HCT116 (cell line): ENCODE measurements at regions not wholly inside any gene's neighbourhood (a gene's known extent, or its start where the extent isn't known, plus 50 kb on each side); places are given as distances from the start of the nearest gene placed in this dataset.

Source experiments
- ATAC-seq: fragments of 200-7000 bp; cut with Tn5 transposase; 2 replicates; pipeline ENCODE4 v1.9.1; 2020; ENCODE audit warnings: mild to moderate bottlenecking, moderate library complexity
- BruUV-seq: library from RNA; stranded (reverse); fragments of 400-500 nt; replicated peaks from 2 replicates; lab custom pipeline; 2021; lab: Mats Ljungman, UMichigan
- CTCF ChIA-PET: fragments of 300-600 bp; sonication (Branson Sonifier 250); formaldehyde crosslinking; loops from one replicate; lab custom pipeline; 2021; ENCODE audit warnings: antibody characterized with exemption; lab: Charles Lee
- POLR2A ChIA-PET: fragments of 300-600, 350-600 bp; sonication (Branson Sonifier 250); formaldehyde crosslinking; loops from one replicate; lab custom pipeline; 2021; ENCODE audit warnings: antibody characterized with exemption; lab: Charles Lee
- RAD21 ChIA-PET, 2 experiments: fragments of 300-600 bp; sonication (Branson Sonifier 250); formaldehyde crosslinking; loops; one replicate each; lab custom pipeline; 2023; ENCODE audit warnings: low total read pairs in 2 of 2; ENCODE audit not compliant: uncharacterized antibody in 2 of 2, unreplicated experiment in 2 of 2, low non-redundant PET in 1 of 2; lab: Charles Lee
- DNase-seq: peaks from one replicate; pipeline ENCODE4 v3.0.0-alpha.2; 2010; ENCODE audit warnings: low read depth, low spot score
- H2AFZ ChIP-seq: fragments of 200-600 bp; shearing (Covaris generic), sonication (generic); 2 replicates; pipeline ENCODE4 v1.6.1; 2017; ENCODE audit warnings: low read depth, mixed run types, mixed read lengths, antibody characterized with exemption, low read length; ENCODE audit not compliant: poor library complexity, severe bottlenecking
- H3K27ac ChIP-seq: 2 replicates; pipeline ENCODE4 v1.5.1; 2012; ENCODE audit warnings: low read depth, low read length
- H3K27me3 ChIP-seq: fragments of 200-600 bp; sonication (generic); 2 replicates; pipeline ENCODE4 v1.6.1; 2016; ENCODE audit warnings: mixed run types, low read length, mixed read lengths; ENCODE audit not compliant: insufficient read depth
- H3K36me3 ChIP-seq, 2 experiments: fragments of 200-500 bp in 1 of 2; fragments of 200-600 bp in 1 of 2; sonication (Bioruptor generic) in 1 of 2; sonication (generic) in 1 of 2; 2 replicates each; pipeline versions ENCODE4 v1.5.1 to v1.6.1; 2014 to 2016; ENCODE audit warnings: low read length in 2 of 2, inconsistent platforms in 1 of 2, mixed read lengths in 1 of 2, mixed run types in 1 of 2; ENCODE audit not compliant: insufficient read depth in 2 of 2, control insufficient read depth in 1 of 2
- H3K4me1 ChIP-seq, 2 experiments: fragments of 200-600 bp in 1 of 2; sonication (generic) in 1 of 2; 2 replicates each; pipeline versions ENCODE4 v1.5.1 to v1.6.1; 2012 to 2017; ENCODE audit warnings: low read length in 2 of 2, inconsistent platforms in 1 of 2, mild to moderate bottlenecking in 1 of 2, mixed read lengths in 1 of 2, mixed run types in 1 of 2, moderate library complexity in 1 of 2; ENCODE audit not compliant: insufficient read depth in 2 of 2, control insufficient read depth in 1 of 2
- H3K4me2 ChIP-seq: fragments of 200-600 bp; sonication (generic); 2 replicates; pipeline ENCODE4 v1.6.1; 2017; ENCODE audit warnings: mixed run types, low read length, mixed read lengths
- H3K4me3 ChIP-seq, 2 experiments: fragments of 200-600 bp in 1 of 2; sonication (generic) in 1 of 2; replicated peaks in 1 of 2; 2 replicates each; pipeline ENCODE4 v1.5.1; 2011 to 2016; ENCODE audit warnings: low read length in 2 of 2, control low read depth in 1 of 2, low read depth in 1 of 2, mild to moderate bottlenecking in 1 of 2, mixed read lengths in 1 of 2, mixed run types in 1 of 2
- H3K79me2 ChIP-seq: fragments of 200-600 bp; sonication (generic); 2 replicates; pipeline ENCODE4 v1.6.1; 2017; ENCODE audit warnings: mild to moderate bottlenecking, mixed run types, low read length, moderate library complexity, mixed read lengths; ENCODE audit not compliant: insufficient read depth
- H3K9ac ChIP-seq: fragments of 200-600 bp; sonication (generic); 2 replicates; pipeline ENCODE4 v1.6.1; 2016; ENCODE audit warnings: low read length, mixed read lengths
- H3K9me2 ChIP-seq: fragments of 200-600 bp; sonication (generic), shearing (Covaris generic); 2 replicates; pipeline ENCODE4 v1.6.1; 2017; ENCODE audit warnings: mixed run types, mild to moderate bottlenecking, moderate library complexity; ENCODE audit not compliant: insufficient read depth
- H3K9me3 ChIP-seq, 2 experiments: fragments of 200-500 bp in 1 of 2; fragments of 200-600 bp in 1 of 2; sonication (Bioruptor generic) in 1 of 2; sonication (generic) in 1 of 2; 2 replicates each; pipeline ENCODE4 v1.6.1; 2014 to 2017; ENCODE audit warnings: low read length in 2 of 2, mixed read lengths in 2 of 2, inconsistent platforms in 1 of 2, low read depth in 1 of 2, mild to moderate bottlenecking in 1 of 2, mixed run types in 1 of 2, moderate library complexity in 1 of 2; ENCODE audit not compliant: control insufficient read depth in 1 of 2, insufficient read depth in 1 of 2
- H4K20me1 ChIP-seq: fragments of 200-600 bp; sonication (generic), shearing (Covaris generic); 2 replicates; pipeline ENCODE4 v1.6.1; 2017; ENCODE audit warnings: mixed run types, mild to moderate bottlenecking, moderate library complexity; ENCODE audit not compliant: insufficient read depth
- CBX3 ChIP-seq: IDR thresholded peaks from 2 replicates; pipeline ENCODE4 v1.6.1; 2012; ENCODE audit warnings: low read depth
- ELF1 ChIP-seq: IDR thresholded peaks from 2 replicates; pipeline ENCODE4 v1.6.1; 2012; ENCODE audit warnings: low read depth, borderline replicate concordance
- EZH2 ChIP-seq: fragments of 200-600 bp; sonication (generic); IDR thresholded peaks from 2 replicates; pipeline ENCODE4 v1.6.1; 2017; ENCODE audit warnings: antibody characterized with exemption, mixed run types
- EZH2phosphoT487 ChIP-seq: fragments of 200-600 bp; IDR thresholded peaks from 2 replicates; pipeline ENCODE4 v1.6.1; 2018; ENCODE audit warnings: antibody characterized with exemption, borderline replicate concordance
- FOSL1 ChIP-seq: IDR thresholded peaks from 2 replicates; pipeline ENCODE4 v1.6.1; 2012; ENCODE audit warnings: low read depth
- JUND ChIP-seq: IDR thresholded peaks from 2 replicates; pipeline ENCODE4 v1.6.1; 2012
- MAX ChIP-seq: IDR thresholded peaks from 2 replicates; pipeline ENCODE4 v1.6.1; 2012
- POLR2A ChIP-seq: IDR thresholded peaks from 2 replicates; pipeline ENCODE4 v1.7.0; 2011; ENCODE audit warnings: borderline replicate concordance; ENCODE audit not compliant: insufficient read depth, insufficient read length; ENCODE audit errors: extremely low read depth
- POLR2AphosphoS5 ChIP-seq: IDR thresholded peaks from 2 replicates; pipeline ENCODE4 v1.6.1; 2011; ENCODE audit warnings: mild to moderate bottlenecking, low read depth, low read length, moderate library complexity
- RAD21 ChIP-seq: IDR thresholded peaks from 2 replicates; pipeline ENCODE4 v1.6.1; 2012; ENCODE audit warnings: low read depth, mild to moderate bottlenecking
- SIN3A ChIP-seq: IDR thresholded peaks from 2 replicates; pipeline ENCODE4 v1.6.1; 2012; ENCODE audit warnings: low read depth
- SP1 ChIP-seq: IDR thresholded peaks from 2 replicates; pipeline ENCODE4 v1.6.1; 2012; ENCODE audit warnings: low read depth
- SRF ChIP-seq: IDR thresholded peaks from 2 replicates; pipeline ENCODE4 v1.6.1; 2012; ENCODE audit warnings: low read depth
- TCF7L2 ChIP-seq: IDR thresholded peaks from 2 replicates; pipeline ENCODE4 v1.7.0; 2011; ENCODE audit warnings: borderline replicate concordance, inconsistent platforms; ENCODE audit not compliant: insufficient read depth, insufficient read length; ENCODE audit errors: extremely low read depth
- YY1 ChIP-seq: IDR thresholded peaks from 2 replicates; pipeline ENCODE4 v1.6.1; 2011; ENCODE audit warnings: low read length, low read depth, moderate library complexity, mild to moderate bottlenecking; ENCODE audit not compliant: insufficient replicate concordance; ENCODE audit errors: extremely low read depth
- ZNF274 ChIP-seq: fragments of 200-500 bp; sonication (Bioruptor generic); IDR thresholded peaks from 2 replicates; pipeline ENCODE4 v1.6.1; 2014; ENCODE audit warnings: mild to moderate bottlenecking, low read depth, low read length, inconsistent platforms
- intact Hi-C: fragments of 100-400 bp; cut with micrococcal nuclease; formaldehyde crosslinking; loops from 2 replicates; pipeline ENCODE4 v1.10.0; 2022
- TF ChIP-seq, protein P1 (sequence below): IDR thresholded peaks from 2 replicates; pipeline ENCODE4 v1.6.1; 2012
- TF ChIP-seq, protein P2 (sequence below): IDR thresholded peaks from 2 replicates; pipeline ENCODE4 v1.6.1; 2012; ENCODE audit warnings: low read depth

- Histone ChIP-seq H3K4me2 (no peak overlapping the region), H2AFZ (no peak overlapping the region), H3K4me1 (no peaks in the 10 kb centered on the region), H3K9me3 (no peaks in the 10 kb centered on the region), H3K79me2 (no peaks in the 10 kb centered on the region), H3K4me3 (no peak overlapping the region), H3K27me3 (no peaks in the 10 kb centered on the region), H3K9ac (no peak overlapping the region), H4K20me1 (no peaks in the 10 kb centered on the region), H3K27ac (no peak overlapping the region), H3K9me2 (no peaks in the 10 kb centered on the region; the same call in 1 of the 2 replicates), H3K36me3 (no peaks in the 10 kb centered on the region)
- no peak for ATAC-seq
- no peak for DNase-seq
- POLR2A ChIA-PET, result no interaction called here
- BruUV-seq, result no TSS peak
- RAD21 ChIA-PET, result no interaction called here
- TF ChIP-seq SIN3A, result no peak
- no peak for TF ChIP-seq EZH2
- TF ChIP-seq YY1, result no peak
- no peak for TF ChIP-seq SP1
- no peak for TF ChIP-seq POLR2A
- no peak for TF ChIP-seq CBX3
- no peak for TF ChIP-seq JUND
- TF ChIP-seq MAX, result no peak
- TF ChIP-seq, protein P1, sequence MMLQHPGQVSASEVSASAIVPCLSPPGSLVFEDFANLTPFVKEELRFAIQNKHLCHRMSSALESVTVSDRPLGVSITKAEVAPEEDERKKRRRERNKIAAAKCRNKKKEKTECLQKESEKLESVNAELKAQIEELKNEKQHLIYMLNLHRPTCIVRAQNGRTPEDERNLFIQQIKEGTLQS, result no peak
- no peak for TF ChIP-seq EZH2phosphoT487
- TF ChIP-seq TCF7L2, result no peak
- intact Hi-C loops, result no loop called here
- CTCF ChIA-PET, result no interaction called here
These were observed 219.5 kb upstream of the TANK start for GRCh38 chr2:160940699-160941098.

- no peaks in the 10 kb centered on the region for H4K20me1 ChIP-seq
- intact Hi-C loops, result no loop called here
- ChIA-PET POLR2A (no interaction called here), RAD21 (no interaction called here), CTCF (interaction anchor here (1.1 kb wide), 1 partner anchor 22 kb away, joined by 3 read pairs; no protein-coding TSS in a partner anchor)
- no peaks in the 10 kb centered on the region for H3K27me3 ChIP-seq
- no peak overlapping the region for H2AFZ ChIP-seq
- H3K9me2 ChIP-seq, result no peaks in the 10 kb centered on the region; the same call in 1 of the 2 replicates
- H3K27ac ChIP-seq, result no peak overlapping the region
- H3K79me2 ChIP-seq, result no peaks in the 10 kb centered on the region
- H3K4me1 ChIP-seq, result no peaks in the 10 kb centered on the region
- ATAC-seq, result no peak
- H3K4me3 ChIP-seq, result no peak overlapping the region
- H3K36me3 ChIP-seq, result no peaks in the 10 kb centered on the region
- BruUV-seq, result no TSS peak
- H3K9ac ChIP-seq, result no peak overlapping the region
- no peak for DNase-seq
- no peak overlapping the region for H3K4me2 ChIP-seq
- no peaks in the 10 kb centered on the region for H3K9me3 ChIP-seq
- TF ChIP-seq RAD21 (no peak), SRF (no peak), FOSL1 (no peak), POLR2AphosphoS5 (no peak), POLR2A (no peak), ZNF274 (no peak), EZH2phosphoT487 (no peak), ELF1 (no peak)
- TF ChIP-seq, protein P1, result no peak
- TF ChIP-seq, protein P2, sequence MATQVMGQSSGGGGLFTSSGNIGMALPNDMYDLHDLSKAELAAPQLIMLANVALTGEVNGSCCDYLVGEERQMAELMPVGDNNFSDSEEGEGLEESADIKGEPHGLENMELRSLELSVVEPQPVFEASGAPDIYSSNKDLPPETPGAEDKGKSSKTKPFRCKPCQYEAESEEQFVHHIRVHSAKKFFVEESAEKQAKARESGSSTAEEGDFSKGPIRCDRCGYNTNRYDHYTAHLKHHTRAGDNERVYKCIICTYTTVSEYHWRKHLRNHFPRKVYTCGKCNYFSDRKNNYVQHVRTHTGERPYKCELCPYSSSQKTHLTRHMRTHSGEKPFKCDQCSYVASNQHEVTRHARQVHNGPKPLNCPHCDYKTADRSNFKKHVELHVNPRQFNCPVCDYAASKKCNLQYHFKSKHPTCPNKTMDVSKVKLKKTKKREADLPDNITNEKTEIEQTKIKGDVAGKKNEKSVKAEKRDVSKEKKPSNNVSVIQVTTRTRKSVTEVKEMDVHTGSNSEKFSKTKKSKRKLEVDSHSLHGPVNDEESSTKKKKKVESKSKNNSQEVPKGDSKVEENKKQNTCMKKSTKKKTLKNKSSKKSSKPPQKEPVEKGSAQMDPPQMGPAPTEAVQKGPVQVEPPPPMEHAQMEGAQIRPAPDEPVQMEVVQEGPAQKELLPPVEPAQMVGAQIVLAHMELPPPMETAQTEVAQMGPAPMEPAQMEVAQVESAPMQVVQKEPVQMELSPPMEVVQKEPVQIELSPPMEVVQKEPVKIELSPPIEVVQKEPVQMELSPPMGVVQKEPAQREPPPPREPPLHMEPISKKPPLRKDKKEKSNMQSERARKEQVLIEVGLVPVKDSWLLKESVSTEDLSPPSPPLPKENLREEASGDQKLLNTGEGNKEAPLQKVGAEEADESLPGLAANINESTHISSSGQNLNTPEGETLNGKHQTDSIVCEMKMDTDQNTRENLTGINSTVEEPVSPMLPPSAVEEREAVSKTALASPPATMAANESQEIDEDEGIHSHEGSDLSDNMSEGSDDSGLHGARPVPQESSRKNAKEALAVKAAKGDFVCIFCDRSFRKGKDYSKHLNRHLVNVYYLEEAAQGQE, result no peak
These were observed 218.9 kb upstream of the TANK start for GRCh38 chr2:160941290-160941846.
